ENCODE measurements at regions not wholly inside any gene's neighbourhood (a gene's known extent, or its start where the extent isn't known, plus 50 kb on each side); places are given as distances from the start of the nearest gene placed in this dataset.

- intact Hi-C loops (cut with DNase I; ENCODE audit: low total_unique reads): no loop called here
- TF ChIP-seq CTCF (IDR thresholded peaks at IDR 0.05) (no peak), POLR2A (IDR thresholded peaks at IDR 0.05) (no peak)
Observed at GRCh38 chr10:108051218-108051617, 886.7 kb upstream of the SORCS1 start.

GRCh38 chr10:108050626-108051025 is 886.1 kb upstream of the SORCS1 start:
- H3K27me3 ChIP-seq: no peaks in the 10 kb centered on the region
- H3K27ac ChIP-seq: no peak overlapping the region
- H3K4me1 ChIP-seq: no peaks in the 10 kb centered on the region
- H3K4me3 ChIP-seq: no peak overlapping the region
- intact Hi-C loops (cut with DNase I; ENCODE audit: low total_unique reads): no loop called here
- H3K9me3 ChIP-seq: no peaks in the 10 kb centered on the region
- TF ChIP-seq CTCF (IDR thresholded peaks at IDR 0.05) (no peak), POLR2A (IDR thresholded peaks at IDR 0.05) (no peak)
- no peak for DNase-seq
- no peaks in the 10 kb centered on the region for H3K36me3 ChIP-seq

More at GRCh38 chr10:108051218-108051617, 886.7 kb upstream of the SORCS1 start:
- no peaks in the 10 kb centered on the region for H3K36me3 ChIP-seq
- no peak overlapping the region for H3K4me3 ChIP-seq
- no peaks in the 10 kb centered on the region for H3K4me1 ChIP-seq
- no peak overlapping the region for H3K27ac ChIP-seq
- no peaks in the 10 kb centered on the region for H3K27me3 ChIP-seq
- H3K9me3 ChIP-seq: no peaks in the 10 kb centered on the region
- no peak for DNase-seq

- H3K27ac ChIP-seq: no peak overlapping the region
- no peaks in the 10 kb centered on the region for H3K36me3 ChIP-seq
- TF ChIP-seq CTCF (IDR thresholded peaks at IDR 0.05): no peak
- no peak for TF ChIP-seq POLR2A (IDR thresholded peaks at IDR 0.05)
- H3K4me3 ChIP-seq: no peak overlapping the region
- intact Hi-C loops (cut with DNase I; ENCODE audit: low total_unique reads): no loop called here
- no peaks in the 10 kb centered on the region for H3K9me3 ChIP-seq
- H3K27me3 ChIP-seq: no peaks in the 10 kb centered on the region
- no peaks in the 10 kb centered on the region for H3K4me1 ChIP-seq
- no peak for DNase-seq
Observed at GRCh38 chr10:108049668-108050067, 885.2 kb upstream of the SORCS1 start.

- no peak for TF ChIP-seq CTCF (IDR thresholded peaks at IDR 0.05)
- no peak for TF ChIP-seq POLR2A (IDR thresholded peaks at IDR 0.05)
- H3K27ac ChIP-seq: no peak overlapping the region
- no peaks in the 10 kb centered on the region for H3K27me3 ChIP-seq
- no peak overlapping the region for H3K4me3 ChIP-seq
- H3K4me1 ChIP-seq: no peaks in the 10 kb centered on the region
- no peaks in the 10 kb centered on the region for H3K9me3 ChIP-seq
- no peak for DNase-seq
- intact Hi-C loops (cut with DNase I; ENCODE audit: low total_unique reads): no loop called here
- no peaks in the 10 kb centered on the region for H3K36me3 ChIP-seq
Observed at GRCh38 chr10:108048898-108049297, 884.4 kb upstream of the SORCS1 start.

GRCh38 chr10:108039821-108040584 is 875.5 kb upstream of the SORCS1 start:
- no peak overlapping the region for H3K4me3 ChIP-seq
- TF ChIP-seq CTCF (IDR thresholded peaks at IDR 0.05) (no peak), POLR2A (IDR thresholded peaks at IDR 0.05) (no peak)
- H3K4me1 ChIP-seq: no peaks in the 10 kb centered on the region
- no peaks in the 10 kb centered on the region for H3K9me3 ChIP-seq
- DNase-seq: no peak
- H3K36me3 ChIP-seq: no peaks in the 10 kb centered on the region
- no peak overlapping the region for H3K27ac ChIP-seq
- no peaks in the 10 kb centered on the region for H3K27me3 ChIP-seq
- intact Hi-C loops (cut with DNase I; ENCODE audit: low total_unique reads): no loop called here

Data from uterus (tissue), 3 donors.